H1 (cell line): ENCODE measurements at regions not wholly inside any gene's neighbourhood (a gene's known extent, or its start where the extent isn't known, plus 50 kb on each side); places are given as distances from the start of the nearest gene placed in this dataset.

Source experiments
- CTCF ChIA-PET: fragments of 300-600 bp; sonication (Branson Sonifier 250); formaldehyde crosslinking; loops from one replicate; lab custom pipeline; 2021; ENCODE audit not compliant: partially characterized antibody; lab: Charles Lee
- POLR2A ChIA-PET: fragments of 300-600 bp; sonication (Branson Sonifier 250); formaldehyde crosslinking; loops from one replicate; lab custom pipeline; 2021; ENCODE audit warnings: inconsistent platforms; ENCODE audit not compliant: partially characterized antibody; lab: Charles Lee
- DNase-seq, 2 experiments: peaks; one replicate each; pipeline versions ENCODE4 v3.0.0 to v3.0.0-alpha.2; 2010 to 2022; ENCODE audit warnings: low spot score in 2 of 2, low read depth in 1 of 2, mixed read lengths in 1 of 2
- FAIRE-seq: peaks from 2 replicates; lab custom pipeline; 2011; peaks lifted over from hg19 to GRCh38; lab: Jason Lieb, UNC
- H2AFZ ChIP-seq: 2 replicates; pipeline ENCODE4 v1.8.1; 2012; ENCODE audit warnings: low read length, inconsistent platforms
- H2AK5ac ChIP-seq: 2 replicates; pipeline ENCODE4 v1.6.1; 2013; ENCODE audit warnings: low read depth, low read length
- H2BK120ac ChIP-seq: replicated peaks from 2 replicates; pipeline ENCODE3; 2013; ENCODE audit warnings: low read depth, low read length, inconsistent platforms
- H2BK12ac ChIP-seq: 2 replicates; pipeline ENCODE4 v1.6.1; 2013; ENCODE audit warnings: low read depth, low read length
- H2BK15ac ChIP-seq: 2 replicates; pipeline ENCODE4 v1.6.1; 2013; ENCODE audit warnings: low read length
- H2BK20ac ChIP-seq: 2 replicates; pipeline ENCODE4 v1.6.1; 2013; ENCODE audit warnings: low read length
- H2BK5ac ChIP-seq: 2 replicates; pipeline ENCODE4 v1.6.1; 2013; ENCODE audit warnings: low read depth, low read length
- H3K14ac ChIP-seq: 2 replicates; pipeline ENCODE4 v1.6.1; 2013; ENCODE audit warnings: inconsistent platforms; ENCODE audit not compliant: insufficient read length
- H3K18ac ChIP-seq: 2 replicates; pipeline ENCODE4 v1.6.1; 2013; ENCODE audit warnings: low read length; ENCODE audit errors: extremely low read depth
- H3K23ac ChIP-seq: 2 replicates; pipeline ENCODE4 v1.6.1; 2013; ENCODE audit warnings: inconsistent platforms; ENCODE audit not compliant: insufficient read length
- H3K23me2 ChIP-seq: 2 replicates; pipeline ENCODE4 v1.6.1; 2013; ENCODE audit warnings: low read depth, low read length
- H3K27ac ChIP-seq: 2 replicates; pipeline ENCODE4 v1.6.1; 2011; ENCODE audit warnings: low read depth, low read length, inconsistent platforms
- H3K27me3 ChIP-seq, 4 experiments: replicated peaks in 1 of 4; 1 replicate in 1 of 4; 2 replicates in 3 of 4; pipeline versions ENCODE4 v1.6.1 to v1.8.1; 2011 to 2013; ENCODE audit warnings: low read length in 3 of 4, mild to moderate bottlenecking in 3 of 4, inconsistent platforms in 2 of 4, mixed read lengths in 2 of 4, moderate library complexity in 1 of 4; ENCODE audit not compliant: control insufficient read depth in 3 of 4, insufficient read depth in 3 of 4; ENCODE audit errors: extremely low read depth in 1 of 4
- H3K36me3 ChIP-seq, 4 experiments: 2 replicates each; pipeline versions ENCODE4 v1.6.1 to v1.8.1; 2011 to 2013; ENCODE audit warnings: mild to moderate bottlenecking in 4 of 4, low read length in 3 of 4, moderate library complexity in 2 of 4, control low read depth in 1 of 4, inconsistent platforms in 1 of 4; ENCODE audit not compliant: insufficient read depth in 4 of 4, control insufficient read depth in 2 of 4
- H3K4ac ChIP-seq: replicated peaks from 2 replicates; pipeline ENCODE3; 2013; ENCODE audit warnings: low read length, low read depth, mixed read lengths, inconsistent platforms; ENCODE audit not compliant: insufficient read length
- H3K4me1 ChIP-seq, 4 experiments: replicated peaks in 1 of 4; 1 replicate in 1 of 4; 2 replicates in 3 of 4; pipeline versions ENCODE4 v1.6.1 to v1.8.1; 2011 to 2013; ENCODE audit warnings: low read length in 3 of 4, inconsistent platforms in 2 of 4, mixed read lengths in 1 of 4; ENCODE audit not compliant: insufficient read depth in 4 of 4, control insufficient read depth in 3 of 4
- H3K4me2 ChIP-seq, 2 experiments: 2 replicates each; pipeline versions ENCODE4 v1.6.1 to v1.8.1; 2011 to 2013; ENCODE audit warnings: low read depth in 2 of 2, low read length in 2 of 2, control low read depth in 1 of 2, inconsistent platforms in 1 of 2, mild to moderate bottlenecking in 1 of 2; ENCODE audit not compliant: insufficient read depth in 1 of 2
- H3K4me3 ChIP-seq, 4 experiments: fragments of 200-600, 300-600 bp in 1 of 4; sonication (generic), shearing (Covaris generic), sonication (Bioruptor Twin) in 1 of 4; 2 replicates each; pipeline versions ENCODE4 v1.5.1 to v1.8.1; 2011 to 2016; ENCODE audit warnings: low read length in 4 of 4, low read depth in 3 of 4, control low read depth in 2 of 4, inconsistent platforms in 2 of 4, mild to moderate bottlenecking in 2 of 4, mixed read lengths in 1 of 4, moderate library complexity in 1 of 4; ENCODE audit not compliant: insufficient read depth in 2 of 4; ENCODE audit errors: extremely low read depth in 1 of 4
- H3K56ac ChIP-seq: replicated peaks from 2 replicates; pipeline ENCODE3; 2013; ENCODE audit warnings: low read depth, mild to moderate bottlenecking, mixed read lengths, low read length, inconsistent platforms; ENCODE audit not compliant: insufficient read length
- H3K79me1 ChIP-seq: 2 replicates; pipeline ENCODE4 v1.6.1; 2013; ENCODE audit warnings: low read depth, low read length, control low read depth
- H3K79me2 ChIP-seq, 2 experiments: 2 replicates each; pipeline versions ENCODE4 v1.6.1 to v1.8.1; 2012 to 2013; ENCODE audit warnings: low read length in 2 of 2, mild to moderate bottlenecking in 2 of 2, inconsistent platforms in 1 of 2; ENCODE audit not compliant: insufficient read depth in 2 of 2, control insufficient read depth in 1 of 2
- H3K9ac ChIP-seq, 4 experiments: replicated peaks in 1 of 4; 1 replicate in 1 of 4; 2 replicates in 3 of 4; pipeline versions ENCODE4 v1.6.1 to v1.8.1; 2011 to 2013; ENCODE audit warnings: low read depth in 3 of 4, low read length in 3 of 4, control low read depth in 2 of 4, mild to moderate bottlenecking in 2 of 4, moderate library complexity in 2 of 4, inconsistent platforms in 1 of 4; ENCODE audit errors: extremely low read depth in 1 of 4
- H3K9me3 ChIP-seq, 2 experiments: 2 replicates each; pipeline versions ENCODE4 v1.6.1 to v1.8.1; 2012 to 2013; ENCODE audit warnings: mild to moderate bottlenecking in 2 of 2, moderate library complexity in 2 of 2, control low read depth in 1 of 2, inconsistent platforms in 1 of 2, low read depth in 1 of 2, low read length in 1 of 2, mixed read lengths in 1 of 2; ENCODE audit not compliant: insufficient read depth in 2 of 2
- H4K20me1 ChIP-seq, 2 experiments: replicated peaks in 1 of 2; 2 replicates each; pipeline versions ENCODE3 to v1.8.1; 2011 to 2013; ENCODE audit warnings: inconsistent platforms in 2 of 2, low read length in 2 of 2, mild to moderate bottlenecking in 1 of 2; ENCODE audit not compliant: insufficient read depth in 2 of 2, control insufficient read depth in 1 of 2
- H4K5ac ChIP-seq: 2 replicates; pipeline ENCODE4 v1.6.1; 2013; ENCODE audit warnings: low read length, low read depth, mixed read lengths, inconsistent platforms; ENCODE audit not compliant: insufficient read length
- H4K8ac ChIP-seq: 2 replicates; pipeline ENCODE4 v1.8.0; 2013; ENCODE audit warnings: mild to moderate bottlenecking, moderate library complexity, low read length, inconsistent platforms; ENCODE audit not compliant: insufficient read depth; ENCODE audit errors: extremely low read depth
- H4K91ac ChIP-seq: replicated peaks from 2 replicates; pipeline ENCODE3; 2013; ENCODE audit warnings: low read length, mixed read lengths, inconsistent platforms; ENCODE audit not compliant: insufficient read length
- EZH2 ChIP-seq: fragments of 200-600 bp; sonication (generic); IDR thresholded peaks from 2 replicates; pipeline ENCODE4 v1.7.1; 2012; ENCODE audit warnings: low read depth, mild to moderate bottlenecking, moderate library complexity, low read length, inconsistent platforms; ENCODE audit not compliant: severe bottlenecking
- HDAC2 ChIP-seq, 2 experiments: fragments of 300-600 bp in 1 of 2; sonication (generic) in 1 of 2; IDR thresholded peaks; 2 replicates each; pipeline ENCODE4 v1.6.1; 2011 to 2012; ENCODE audit warnings: low read depth in 2 of 2, low read length in 2 of 2, mild to moderate bottlenecking in 2 of 2, moderate library complexity in 2 of 2, borderline replicate concordance in 1 of 2, inconsistent platforms in 1 of 2
- KDM1A ChIP-seq: fragments of 200-600, 300-600 bp; sonication (generic); IDR thresholded peaks from 2 replicates; pipeline ENCODE4 v1.7.1; 2016; ENCODE audit warnings: mild to moderate bottlenecking, low read length, borderline replicate concordance
- NRF1 ChIP-seq: IDR thresholded peaks from 2 replicates; pipeline ENCODE4 v1.6.1; 2011; ENCODE audit warnings: mild to moderate bottlenecking, low read depth, low read length, improper control_type of control experiment
- POLR2A ChIP-seq, 2 experiments: IDR thresholded peaks; 1 replicate in 1 of 2; 2 replicates in 1 of 2; pipeline ENCODE4 v1.6.1; 2011; ENCODE audit warnings: low read depth in 2 of 2, low read length in 2 of 2, mild to moderate bottlenecking in 2 of 2; ENCODE audit errors: control extremely low read depth in 1 of 2
- POU5F1 ChIP-seq: IDR thresholded peaks from 2 replicates; pipeline ENCODE4 v1.6.1; 2011; ENCODE audit warnings: low read depth, mild to moderate bottlenecking, low read length, moderate library complexity
- SIRT6 ChIP-seq: IDR thresholded peaks from one replicate; pipeline ENCODE4 v1.7.1; 2012; ENCODE audit warnings: low read length, inconsistent platforms
- TBP ChIP-seq: IDR thresholded peaks from 2 replicates; pipeline ENCODE4 v1.6.1; 2011; ENCODE audit warnings: low read depth, low read length, improper control_type of control experiment
- USF2 ChIP-seq: IDR thresholded peaks from 2 replicates; pipeline ENCODE4 v1.6.1; 2011; ENCODE audit warnings: low read length, improper control_type of control experiment
- WGBS, 2 experiments: shearing (Covaris generic) in 1 of 2; methylation state at CpG; one replicate each; pipeline versions ENCODE4 v1.1.6 to v1.1.7; 2013 to 2015; ENCODE audit warnings: low lambda C conversion rate in 2 of 2, mixed read lengths in 2 of 2, inconsistent platforms in 1 of 2, low coverage in 1 of 2, missing lambda C conversion rate in 1 of 2; ENCODE audit not compliant: insufficient replicate concordance in 2 of 2, insufficient coverage in 1 of 2, insufficient read length in 1 of 2; ENCODE audit errors: extremely low coverage in 1 of 2, missing lambda C conversion rate in 1 of 2; 5-methylcytosine and 5-hydroxymethylcytosine counted together

GRCh38 chr6:164378330-164378729 is 931.1 kb downstream of the C6orf118 start:
- no peaks in the 10 kb centered on the region for H3K36me3 ChIP-seq
- no peak overlapping the region for H3K14ac ChIP-seq
- no peak overlapping the region for H3K18ac ChIP-seq
- no peak overlapping the region for H2BK5ac ChIP-seq
- peaks cover 0 to 3% (median 0%) of the 10 kb centered on the region in 4 experiments; a peak in 2 of 7 replicates for H3K4me1 ChIP-seq
- no peak overlapping the region for H2BK20ac ChIP-seq
- FAIRE-seq, result no peak
- no peaks in the 10 kb centered on the region for H3K9me3 ChIP-seq
- WGBS, 2 experiments, result 95% methylated on average over 2 of the region's 2 CpGs; no CpG with 5 or more reads in 1 of the 2 experiments
- H3K4me3 ChIP-seq, result no peak overlapping the region
- no peaks in the 10 kb centered on the region for H3K79me1 ChIP-seq
- no peak overlapping the region for H3K4ac ChIP-seq
- H3K56ac ChIP-seq, result no peak overlapping the region
- no peaks in the 10 kb centered on the region for H3K79me2 ChIP-seq
- H3K23ac ChIP-seq, result no peak overlapping the region
- no peaks in the 10 kb centered on the region for H3K27me3 ChIP-seq
- ChIA-PET POLR2A (no interaction called here), CTCF (interaction anchor here (0.9 kb wide), 1 partner anchor 40 kb away, joined by 3 read pairs; no protein-coding TSS in a partner anchor)
- H2AK5ac ChIP-seq, result no peak overlapping the region
- H2AFZ ChIP-seq, result peak overlapping the region; percentile 30; the same call in 1 of the 2 replicates
- H3K23me2 ChIP-seq, result no peaks in the 10 kb centered on the region
- no peak overlapping the region for H2BK12ac ChIP-seq
- no peak overlapping the region for H4K5ac ChIP-seq
- no peak overlapping the region for H2BK120ac ChIP-seq
- H2BK15ac ChIP-seq, result no peak overlapping the region
- H4K8ac ChIP-seq, result no peak overlapping the region
- no peak for DNase-seq
- no peak overlapping the region for H3K27ac ChIP-seq
- no peak overlapping the region for H3K9ac ChIP-seq
- H3K4me2 ChIP-seq, result no peak overlapping the region
- no peaks in the 10 kb centered on the region for H4K20me1 ChIP-seq
- H4K91ac ChIP-seq, result no peak overlapping the region
- no peak for TF ChIP-seq POLR2A (IDR thresholded peaks at IDR 0.05; ENCODE audit: control extremely low read depth in 1 of 2, low read depth in 2 of 2, low read length in 2 of 2)
- no peak for TF ChIP-seq NRF1
- no peak for TF ChIP-seq SIRT6
- no peak for TF ChIP-seq POU5F1
- no peak for TF ChIP-seq HDAC2 (IDR thresholded peaks at IDR 0.05; ENCODE audit: borderline replicate concordance in 1 of 2, low read depth in 2 of 2, low read length in 2 of 2)
- TF ChIP-seq USF2, result no peak
- TF ChIP-seq EZH2, result no peak
- no peak for TF ChIP-seq KDM1A
- TF ChIP-seq TBP, result no peak
